ENCODE measurements at regions not wholly inside any gene's neighbourhood (a gene's known extent, or its start where the extent isn't known, plus 50 kb on each side); places are given as distances from the start of the nearest gene placed in this dataset.

DNA sequence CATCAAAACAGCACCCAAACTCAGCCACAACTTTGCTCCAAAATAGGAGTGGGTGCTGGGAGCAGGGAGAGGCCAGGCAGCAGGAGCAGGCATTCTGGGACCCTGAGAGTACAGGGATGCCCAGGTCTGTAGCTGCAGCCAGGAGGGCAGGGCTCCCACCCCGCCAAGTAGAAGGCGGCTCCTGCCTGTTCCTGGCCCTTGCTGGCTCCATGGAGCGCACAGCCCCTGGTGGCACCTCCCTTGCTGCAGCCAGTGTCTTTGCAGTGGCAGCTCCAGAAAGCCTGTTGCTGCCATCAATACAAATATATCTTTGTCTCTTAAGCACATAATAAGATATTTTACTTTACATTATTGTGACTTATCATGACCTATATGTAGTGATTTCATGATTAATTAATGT, 1096.5 kb downstream of the FSCB start:
- TF ChIP-seq, protein P1, sequence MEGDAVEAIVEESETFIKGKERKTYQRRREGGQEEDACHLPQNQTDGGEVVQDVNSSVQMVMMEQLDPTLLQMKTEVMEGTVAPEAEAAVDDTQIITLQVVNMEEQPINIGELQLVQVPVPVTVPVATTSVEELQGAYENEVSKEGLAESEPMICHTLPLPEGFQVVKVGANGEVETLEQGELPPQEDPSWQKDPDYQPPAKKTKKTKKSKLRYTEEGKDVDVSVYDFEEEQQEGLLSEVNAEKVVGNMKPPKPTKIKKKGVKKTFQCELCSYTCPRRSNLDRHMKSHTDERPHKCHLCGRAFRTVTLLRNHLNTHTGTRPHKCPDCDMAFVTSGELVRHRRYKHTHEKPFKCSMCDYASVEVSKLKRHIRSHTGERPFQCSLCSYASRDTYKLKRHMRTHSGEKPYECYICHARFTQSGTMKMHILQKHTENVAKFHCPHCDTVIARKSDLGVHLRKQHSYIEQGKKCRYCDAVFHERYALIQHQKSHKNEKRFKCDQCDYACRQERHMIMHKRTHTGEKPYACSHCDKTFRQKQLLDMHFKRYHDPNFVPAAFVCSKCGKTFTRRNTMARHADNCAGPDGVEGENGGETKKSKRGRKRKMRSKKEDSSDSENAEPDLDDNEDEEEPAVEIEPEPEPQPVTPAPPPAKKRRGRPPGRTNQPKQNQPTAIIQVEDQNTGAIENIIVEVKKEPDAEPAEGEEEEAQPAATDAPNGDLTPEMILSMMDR (IDR thresholded peaks at IDR 0.05; ENCODE audit: borderline replicate concordance, extremely low read depth, insufficient read depth) = no peak
- H3K36me3 ChIP-seq (ENCODE audit: control insufficient read depth in 2 of 3, insufficient read depth in 3 of 3, low read length in 3 of 3) = no peaks in the 10 kb centered on the region
- DNase-seq = no peak
- no peaks in the 10 kb centered on the region for H3K4me1 ChIP-seq (ENCODE audit: control insufficient read depth in 2 of 3, insufficient read depth in 2 of 3, low read depth in 1 of 3, low read length in 3 of 3)
- H3K27me3 ChIP-seq (ENCODE audit: control insufficient read depth, insufficient read depth, low read length) = no peaks in the 10 kb centered on the region
- no peak overlapping the region for H3K9ac ChIP-seq (ENCODE audit: low read length in 3 of 3)
- H3K4me3 ChIP-seq (ENCODE audit: low read length in 3 of 3) = no peak overlapping the region
- intact Hi-C loops (cut with DNase I) = no loop called here
- no peak for FAIRE-seq
- no peaks in the 10 kb centered on the region for H3K9me3 ChIP-seq (ENCODE audit: control insufficient read depth in 2 of 3, insufficient read depth in 1 of 3, low read length in 3 of 3)
- no peak overlapping the region for H3K27ac ChIP-seq (ENCODE audit: low read depth in 2 of 2, low read length in 2 of 2)

DNA sequence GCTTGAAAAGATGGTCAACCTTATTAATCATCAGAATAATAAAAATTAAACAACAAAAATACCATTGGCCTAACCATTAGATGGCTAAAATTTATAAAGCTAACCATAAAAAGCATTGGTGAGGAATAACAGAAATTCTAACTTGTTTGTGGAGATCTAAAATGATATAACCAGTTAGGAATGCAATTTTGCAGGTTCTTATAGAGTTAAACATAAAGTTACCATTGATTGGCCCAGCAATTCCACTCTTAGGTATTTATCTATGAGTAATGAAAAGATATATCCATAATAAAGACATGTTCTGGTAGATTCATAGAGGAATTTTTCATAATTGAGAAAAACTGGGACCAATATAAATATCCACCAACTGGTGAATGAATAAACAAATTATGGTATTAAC, 1098.6 kb downstream of the FSCB start:
- no peak for DNase-seq
- H3K9ac ChIP-seq (ENCODE audit: low read length in 3 of 3) = no peak overlapping the region
- H3K27ac ChIP-seq (ENCODE audit: low read depth in 2 of 2, low read length in 2 of 2) = no peak overlapping the region
- intact Hi-C loops (cut with DNase I) = no loop called here
- no peak overlapping the region for H3K4me3 ChIP-seq (ENCODE audit: low read length in 3 of 3)
- no peaks in the 10 kb centered on the region for H3K36me3 ChIP-seq (ENCODE audit: control insufficient read depth in 2 of 3, insufficient read depth in 3 of 3, low read length in 3 of 3)
- TF ChIP-seq, protein P1 (IDR thresholded peaks at IDR 0.05; ENCODE audit: borderline replicate concordance, extremely low read depth, insufficient read depth) = no peak
- H3K4me1 ChIP-seq (ENCODE audit: control insufficient read depth in 2 of 3, insufficient read depth in 2 of 3, low read depth in 1 of 3, low read length in 3 of 3) = no peaks in the 10 kb centered on the region
- H3K27me3 ChIP-seq (ENCODE audit: control insufficient read depth, insufficient read depth, low read length) = no peaks in the 10 kb centered on the region
- FAIRE-seq = no peak
- H3K9me3 ChIP-seq (ENCODE audit: control insufficient read depth in 2 of 3, insufficient read depth in 1 of 3, low read length in 3 of 3) = no peaks in the 10 kb centered on the region

DNA sequence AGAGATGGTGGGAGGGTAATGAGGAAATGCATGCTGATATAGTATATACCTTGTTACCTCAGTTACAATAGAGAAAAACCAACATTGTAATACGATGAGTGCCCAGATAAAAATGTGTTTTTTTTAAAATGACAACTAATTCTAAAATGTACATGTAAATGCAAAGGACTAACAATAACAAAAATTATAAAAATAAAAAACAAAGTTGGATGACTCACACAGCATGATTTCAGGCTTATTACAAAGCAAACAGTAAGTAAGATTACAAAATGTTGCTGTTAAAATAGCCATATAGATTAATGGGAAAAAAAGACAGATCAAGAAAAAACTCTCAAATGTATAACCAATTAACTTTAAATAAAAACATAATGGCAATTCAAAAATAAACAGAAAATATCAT, 1099.4 kb downstream of the FSCB start:
- intact Hi-C loops (cut with DNase I) = no loop called here
- FAIRE-seq (no peak), DNase-seq (no peak)

DNA sequence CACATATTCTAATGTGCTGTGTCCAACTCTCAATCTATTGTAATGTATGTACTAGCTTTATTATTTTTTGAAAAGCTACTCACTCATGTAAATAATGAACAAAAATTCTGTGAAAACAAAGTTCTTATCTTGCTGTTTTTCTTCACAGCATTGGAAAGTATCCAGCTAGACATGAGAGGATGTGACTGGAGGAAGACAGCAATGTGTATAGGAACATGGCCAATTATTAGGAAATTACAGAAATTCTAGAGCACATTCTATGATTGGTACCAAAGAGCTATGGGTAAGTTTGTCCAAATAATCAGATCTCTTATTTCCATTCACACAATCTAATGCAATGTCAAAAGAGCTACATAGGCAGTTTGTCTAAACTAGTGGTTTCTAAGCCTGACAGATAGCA, 1100.2 kb downstream of the FSCB start:
- Histone ChIP-seq H3K36me3 (ENCODE audit: control insufficient read depth in 2 of 3, insufficient read depth in 3 of 3, low read length in 3 of 3) (no peaks in the 10 kb centered on the region), H3K9me3 (ENCODE audit: control insufficient read depth in 2 of 3, insufficient read depth in 1 of 3, low read length in 3 of 3) (no peaks in the 10 kb centered on the region), H3K4me1 (ENCODE audit: control insufficient read depth in 2 of 3, insufficient read depth in 2 of 3, low read depth in 1 of 3, low read length in 3 of 3) (no peaks in the 10 kb centered on the region), H3K27ac (ENCODE audit: low read depth in 2 of 2, low read length in 2 of 2) (no peak overlapping the region), H3K4me3 (ENCODE audit: low read length in 3 of 3) (no peak overlapping the region), H3K9ac (ENCODE audit: low read length in 3 of 3) (no peak overlapping the region), H3K27me3 (ENCODE audit: control insufficient read depth, insufficient read depth, low read length) (no peaks in the 10 kb centered on the region)
- FAIRE-seq (no peak), DNase-seq (no peak)
- intact Hi-C loops (cut with DNase I) = no loop called here
- TF ChIP-seq, protein P1 (IDR thresholded peaks at IDR 0.05; ENCODE audit: borderline replicate concordance, extremely low read depth, insufficient read depth) = no peak

More for the DNA sequence above, 1099.4 kb downstream of the FSCB start:
- no peaks in the 10 kb centered on the region for H3K36me3 ChIP-seq (ENCODE audit: control insufficient read depth in 2 of 3, insufficient read depth in 3 of 3, low read length in 3 of 3)
- no peak overlapping the region for H3K9ac ChIP-seq (ENCODE audit: low read length in 3 of 3)
- no peaks in the 10 kb centered on the region for H3K4me1 ChIP-seq (ENCODE audit: control insufficient read depth in 2 of 3, insufficient read depth in 2 of 3, low read depth in 1 of 3, low read length in 3 of 3)
- H3K27ac ChIP-seq (ENCODE audit: low read depth in 2 of 2, low read length in 2 of 2) = no peak overlapping the region
- TF ChIP-seq, protein P1 (IDR thresholded peaks at IDR 0.05; ENCODE audit: borderline replicate concordance, extremely low read depth, insufficient read depth) = no peak
- H3K4me3 ChIP-seq (ENCODE audit: low read length in 3 of 3) = no peak overlapping the region
- H3K27me3 ChIP-seq (ENCODE audit: control insufficient read depth, insufficient read depth, low read length) = no peaks in the 10 kb centered on the region
- no peaks in the 10 kb centered on the region for H3K9me3 ChIP-seq (ENCODE audit: control insufficient read depth in 2 of 3, insufficient read depth in 1 of 3, low read length in 3 of 3)

All from kidney (tissue), 13 donors.